Loucy (cell line): ENCODE measurements at regions not wholly inside any gene's neighbourhood (a gene's known extent, or its start where the extent isn't known, plus 50 kb on each side); places are given as distances from the start of the nearest gene placed in this dataset.

Experiments
- CTCF ChIP-seq: fragments of 200-600 bp; sonication (generic); conservative IDR thresholded peaks from 2 replicates; pipeline ENCODE4 v1.5.1; 2014; ENCODE audit warnings: mild to moderate bottlenecking, antibody characterized with exemption, low read length
- EZH2phosphoT487 ChIP-seq: fragments of 200-600 bp; IDR thresholded peaks from 2 replicates; pipeline ENCODE4 v1.6.1; 2018; ENCODE audit warnings: antibody characterized with exemption, mild to moderate bottlenecking, moderate library complexity, borderline replicate concordance

- TF ChIP-seq CTCF (no peak), EZH2phosphoT487 (no peak)
These were observed 481.7 kb downstream of the TUSC7 start for GRCh38 chr3:117191245-117191644.
